Fibroblast of lung (primary cell): ENCODE measurements at regions not wholly inside any gene's neighbourhood (a gene's known extent, or its start where the extent isn't known, plus 50 kb on each side); places are given as distances from the start of the nearest gene placed in this dataset.

Experiments used
- DNase-seq, 2 donors: peaks; one replicate each; pipeline versions ENCODE4 v3.0.0 to v3.0.0-alpha.2; 2010; ENCODE audit warnings: low read depth in 2 of 2
- H2AFZ ChIP-seq: 2 replicates; pipeline ENCODE4 v1.5.1; 2012; ENCODE audit warnings: low read length, control low read depth, inconsistent platforms
- H3K27ac ChIP-seq: 2 replicates; pipeline ENCODE4 v1.5.1; 2011; ENCODE audit warnings: low read length, control low read depth; ENCODE audit not compliant: insufficient read depth
- H3K27me3 ChIP-seq: 2 replicates; pipeline ENCODE4 v1.5.1; 2011; ENCODE audit warnings: mild to moderate bottlenecking, low read length; ENCODE audit not compliant: control insufficient read depth, insufficient read depth
- H3K36me3 ChIP-seq: 2 replicates; pipeline ENCODE4 v1.5.1; 2011; ENCODE audit warnings: low read length; ENCODE audit not compliant: control insufficient read depth, insufficient read depth
- H3K4me1 ChIP-seq: 2 replicates; pipeline ENCODE4 v1.5.1; 2011; ENCODE audit warnings: low read length; ENCODE audit not compliant: control insufficient read depth, insufficient read depth; ENCODE audit errors: extremely low read depth
- H3K4me2 ChIP-seq: 2 replicates; pipeline ENCODE4 v1.5.1; 2011; ENCODE audit warnings: low read length, control low read depth; ENCODE audit not compliant: insufficient read depth; ENCODE audit errors: extremely low read depth
- H3K4me3 ChIP-seq, 4 experiments: fragments of 200-600 bp in 1 of 4; sonication (generic) in 1 of 4; replicated peaks in 1 of 4; 2 replicates each; pipeline ENCODE4 v1.5.1; 2011 to 2016; ENCODE audit warnings: low read length in 4 of 4, low read depth in 3 of 4, mild to moderate bottlenecking in 3 of 4, control low read depth in 2 of 4, inconsistent platforms in 1 of 4, mixed read lengths in 1 of 4; ENCODE audit not compliant: insufficient read depth in 1 of 4; ENCODE audit errors: control extremely low read depth in 1 of 4
- H3K79me2 ChIP-seq: 2 replicates; pipeline ENCODE4 v1.5.1; 2012; ENCODE audit warnings: mild to moderate bottlenecking, low read length, inconsistent platforms; ENCODE audit not compliant: control insufficient read depth, insufficient read depth
- H3K9ac ChIP-seq: 2 replicates; pipeline ENCODE4 v1.5.1; 2011; ENCODE audit warnings: mild to moderate bottlenecking, low read length, control low read depth; ENCODE audit not compliant: insufficient read depth
- H3K9me3 ChIP-seq: 2 replicates; pipeline ENCODE4 v1.5.1; 2012; ENCODE audit warnings: low read depth, low read length; ENCODE audit not compliant: control insufficient read depth, insufficient read depth
- H4K20me1 ChIP-seq: 2 replicates; pipeline ENCODE4 v1.5.1; 2011; ENCODE audit warnings: low read length; ENCODE audit not compliant: control insufficient read depth, insufficient read depth; ENCODE audit errors: extremely low read depth
- EZH2 ChIP-seq: IDR thresholded peaks from 2 replicates; pipeline ENCODE4 v1.5.1; 2012; ENCODE audit warnings: low read length, control low read depth, mild to moderate bottlenecking; ENCODE audit errors: missing control alignments
- TF ChIP-seq, protein P1 (sequence below), 2 donors: IDR thresholded peaks in 1 of 2; conservative IDR thresholded peaks in 1 of 2; 1 replicate in 1 of 2; 2 replicates in 1 of 2; pipeline ENCODE4 v1.5.1; 2011 to 2012; ENCODE audit warnings: low read length in 2 of 2, control low read depth in 1 of 2, inconsistent platforms in 1 of 2, low read depth in 1 of 2, mild to moderate bottlenecking in 1 of 2

DNA sequence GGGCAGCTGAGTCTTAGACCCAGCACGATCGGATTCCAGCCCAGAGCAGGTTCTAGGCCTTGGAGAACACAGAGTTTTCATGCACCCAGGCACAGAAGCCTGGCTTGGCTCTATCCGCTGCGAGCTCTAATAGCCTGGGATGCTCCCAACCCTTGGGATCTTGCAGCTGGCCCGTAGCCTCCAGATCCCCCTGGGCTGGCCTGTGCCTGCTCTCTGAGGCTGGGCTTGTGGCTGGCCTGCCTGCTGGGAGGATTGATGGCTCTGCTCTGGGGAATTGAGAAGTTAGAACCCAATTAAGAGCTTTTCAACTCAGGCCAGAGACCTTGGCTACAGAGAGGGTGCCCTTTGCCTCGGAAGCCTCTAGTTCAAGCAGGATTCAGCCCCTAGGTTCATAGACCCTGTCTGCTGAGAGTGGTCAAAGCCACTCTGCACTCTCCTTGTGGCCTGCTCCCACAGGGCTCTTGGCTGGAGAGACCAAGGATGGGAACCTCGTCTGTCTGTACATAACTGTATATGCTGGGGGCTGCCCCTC lies 64.4 kb downstream of the MAGEF1 start:
- Histone ChIP-seq H3K27me3 (peaks cover 2% of the 10 kb centered on the region), H3K9ac (no peak overlapping the region), H3K36me3 (no peaks in the 10 kb centered on the region), H4K20me1 (no peaks in the 10 kb centered on the region), H3K79me2 (no peaks in the 10 kb centered on the region), H2AFZ (no peak overlapping the region), H3K4me3 (no peak overlapping the region), H3K4me2 (no peak overlapping the region), H3K4me1 (no peaks in the 10 kb centered on the region), H3K9me3 (no peaks in the 10 kb centered on the region), H3K27ac (no peak overlapping the region)
- no peak for DNase-seq
- no peak for TF ChIP-seq EZH2

DNA sequence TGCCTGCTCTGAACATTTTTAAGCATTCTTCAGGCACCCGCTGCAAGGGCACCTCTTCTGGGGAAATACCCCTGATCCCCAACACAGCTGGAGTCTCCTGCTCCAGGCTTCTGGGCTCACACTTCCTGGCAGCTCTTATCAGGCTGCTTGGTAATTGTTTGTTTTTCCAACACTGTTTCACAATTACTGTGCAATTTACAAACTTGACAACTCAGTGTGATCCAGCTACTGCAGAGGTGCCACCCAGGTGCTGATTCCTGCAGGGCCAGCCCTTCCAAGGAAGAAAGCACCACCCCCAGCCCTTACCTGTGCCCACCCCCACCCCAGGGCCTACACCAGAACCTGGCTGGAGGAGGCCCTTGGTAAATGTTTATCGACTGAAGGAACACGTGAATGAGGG lies 66.5 kb downstream of the MAGEF1 start:
- H3K9me3 ChIP-seq = no peaks in the 10 kb centered on the region
- H3K4me2 ChIP-seq = no peak overlapping the region
- DNase-seq = peak in 1 of 2 donors; percentile 11
- H3K9ac ChIP-seq = no peak overlapping the region
- no peak for TF ChIP-seq EZH2
- no peaks in the 10 kb centered on the region for H3K79me2 ChIP-seq
- no peak overlapping the region for H2AFZ ChIP-seq
- peaks cover 2% of the 10 kb centered on the region for H3K27me3 ChIP-seq
- no peak overlapping the region for H3K27ac ChIP-seq
- no peak overlapping the region for H3K4me3 ChIP-seq
- no peaks in the 10 kb centered on the region for H3K4me1 ChIP-seq
- no peaks in the 10 kb centered on the region for H3K36me3 ChIP-seq
- no peaks in the 10 kb centered on the region for H4K20me1 ChIP-seq

DNA sequence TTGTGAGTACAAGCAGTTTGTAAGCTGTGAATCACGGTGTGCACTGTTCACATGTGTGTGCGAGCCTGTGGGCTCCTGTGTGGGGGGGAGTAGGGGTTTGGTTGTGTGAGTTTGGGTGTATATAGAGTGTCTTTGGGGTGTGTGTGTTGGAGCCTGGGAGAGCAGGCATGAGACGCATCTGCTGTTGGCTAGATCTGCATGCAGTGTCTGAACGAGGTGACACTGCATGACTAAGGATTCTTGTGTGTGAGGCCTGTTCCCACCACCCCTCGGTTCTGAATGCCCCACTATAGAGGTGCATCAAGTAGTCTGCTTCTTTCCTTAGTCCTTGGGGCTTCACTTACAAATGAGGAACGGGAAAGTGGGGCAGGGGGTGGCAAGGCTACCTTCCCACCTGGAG lies 68.4 kb downstream of the MAGEF1 start:
- no peaks in the 10 kb centered on the region for H4K20me1 ChIP-seq
- no peak for DNase-seq
- TF ChIP-seq, protein P1, sequence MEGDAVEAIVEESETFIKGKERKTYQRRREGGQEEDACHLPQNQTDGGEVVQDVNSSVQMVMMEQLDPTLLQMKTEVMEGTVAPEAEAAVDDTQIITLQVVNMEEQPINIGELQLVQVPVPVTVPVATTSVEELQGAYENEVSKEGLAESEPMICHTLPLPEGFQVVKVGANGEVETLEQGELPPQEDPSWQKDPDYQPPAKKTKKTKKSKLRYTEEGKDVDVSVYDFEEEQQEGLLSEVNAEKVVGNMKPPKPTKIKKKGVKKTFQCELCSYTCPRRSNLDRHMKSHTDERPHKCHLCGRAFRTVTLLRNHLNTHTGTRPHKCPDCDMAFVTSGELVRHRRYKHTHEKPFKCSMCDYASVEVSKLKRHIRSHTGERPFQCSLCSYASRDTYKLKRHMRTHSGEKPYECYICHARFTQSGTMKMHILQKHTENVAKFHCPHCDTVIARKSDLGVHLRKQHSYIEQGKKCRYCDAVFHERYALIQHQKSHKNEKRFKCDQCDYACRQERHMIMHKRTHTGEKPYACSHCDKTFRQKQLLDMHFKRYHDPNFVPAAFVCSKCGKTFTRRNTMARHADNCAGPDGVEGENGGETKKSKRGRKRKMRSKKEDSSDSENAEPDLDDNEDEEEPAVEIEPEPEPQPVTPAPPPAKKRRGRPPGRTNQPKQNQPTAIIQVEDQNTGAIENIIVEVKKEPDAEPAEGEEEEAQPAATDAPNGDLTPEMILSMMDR (conservative IDR thresholded peaks at IDR 0.05 in 1 of 2, IDR thresholded peaks at IDR 0.05 in 1 of 2; ENCODE audit: low read depth in 1 of 2, low read length in 2 of 2) = no peak
- TF ChIP-seq EZH2 = no peak
- no peak overlapping the region for H3K4me2 ChIP-seq
- no peaks in the 10 kb centered on the region for H3K9me3 ChIP-seq
- H3K27me3 ChIP-seq = peaks cover 7% of the 10 kb centered on the region
- no peak overlapping the region for H3K4me3 ChIP-seq
- no peak overlapping the region for H3K27ac ChIP-seq
- no peaks in the 10 kb centered on the region for H3K79me2 ChIP-seq
- no peaks in the 10 kb centered on the region for H3K36me3 ChIP-seq
- no peak overlapping the region for H3K9ac ChIP-seq
- no peak overlapping the region for H2AFZ ChIP-seq
- no peaks in the 10 kb centered on the region for H3K4me1 ChIP-seq

DNA sequence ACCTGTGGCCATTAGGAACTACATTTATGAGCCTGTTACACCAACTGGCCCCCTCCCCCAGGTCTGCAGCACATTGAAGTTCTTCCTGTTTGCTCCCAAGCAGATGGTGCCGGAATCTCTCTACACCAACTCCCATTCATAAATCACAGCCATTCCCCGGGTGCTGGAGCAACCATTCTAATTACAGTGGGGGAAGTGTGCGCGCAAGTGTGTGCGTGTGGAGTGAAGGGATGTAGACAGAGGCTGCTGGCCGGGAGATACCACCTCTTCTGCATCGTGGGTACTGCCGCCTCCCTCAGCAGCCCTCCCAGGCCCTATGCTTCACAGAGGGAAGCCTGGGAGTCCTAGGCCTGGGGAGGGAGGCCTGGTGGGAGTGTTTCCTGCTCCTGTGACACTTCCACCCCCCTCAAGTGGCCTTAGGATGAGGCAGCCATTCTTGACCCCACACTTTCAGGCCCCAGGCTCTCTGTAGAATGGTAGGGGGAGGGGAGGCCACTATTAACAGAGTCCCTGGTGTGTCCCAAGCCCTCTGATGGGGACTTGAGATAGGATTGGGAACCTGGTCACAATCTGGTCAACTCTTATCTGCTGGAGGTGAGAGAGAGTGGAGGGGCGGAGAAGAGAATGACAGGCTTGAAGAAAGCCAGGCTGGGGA lies 69.1 kb downstream of the MAGEF1 start:
- TF ChIP-seq EZH2 = no peak
- TF ChIP-seq, protein P1 (conservative IDR thresholded peaks at IDR 0.05 in 1 of 2, IDR thresholded peaks at IDR 0.05 in 1 of 2; ENCODE audit: low read depth in 1 of 2, low read length in 2 of 2) = no peak
- Histone ChIP-seq H3K36me3 (no peaks in the 10 kb centered on the region), H3K4me3 (no peak overlapping the region), H3K27ac (no peak overlapping the region), H3K9ac (no peak overlapping the region), H4K20me1 (no peaks in the 10 kb centered on the region), H3K79me2 (no peaks in the 10 kb centered on the region), H3K9me3 (no peaks in the 10 kb centered on the region), H3K4me2 (no peak overlapping the region), H2AFZ (no peak overlapping the region), H3K27me3 (peaks cover 8% of the 10 kb centered on the region), H3K4me1 (no peaks in the 10 kb centered on the region)
- DNase-seq = no peak
